ENCODE measurements at regions not wholly inside any gene's neighbourhood (a gene's known extent, or its start where the extent isn't known, plus 50 kb on each side); places are given as distances from the start of the nearest gene placed in this dataset.
"Not testable (repeated sequence)": the region's sequence is repeated elsewhere in the genome, so short reads cannot be mapped to it uniquely, and the experiment has no call there.

GRCh38 chr13:44750630-44751029, 174.5 kb upstream of the TSC22D1 start:
- no peak for DNase-seq (ENCODE audit: low read depth)

GRCh38 chr13:44749906-44750305, 173.8 kb upstream of the TSC22D1 start:
- no peak for DNase-seq (ENCODE audit: low read depth)

- DNase-seq (ENCODE audit: low read depth) = no peak
These were observed 172.3 kb upstream of the TSC22D1 start for GRCh38 chr13:44748439-44748838.

- DNase-seq (ENCODE audit: low read depth) = no peak
These were observed 171.0 kb upstream of the TSC22D1 start for GRCh38 chr13:44747179-44747578.

- no peak for DNase-seq (ENCODE audit: low read depth)
These were observed 170.6 kb upstream of the TSC22D1 start for GRCh38 chr13:44746690-44747089.

GRCh38 chr13:44744880-44745633, 168.9 kb upstream of the TSC22D1 start:
- no peak for DNase-seq (ENCODE audit: low read depth)

- no peak for DNase-seq (ENCODE audit: low read depth)
These were observed 163.4 kb upstream of the TSC22D1 start for GRCh38 chr13:44739539-44739938.

- no peak for DNase-seq (ENCODE audit: low read depth)
These were observed 163.0 kb upstream of the TSC22D1 start for GRCh38 chr13:44739120-44739519.

- DNase-seq (ENCODE audit: low read depth) = no peak
These were observed 162.3 kb upstream of the TSC22D1 start for GRCh38 chr13:44738463-44738862.

- DNase-seq (ENCODE audit: low read depth) = no peak
These were observed 159.7 kb upstream of the TSC22D1 start for GRCh38 chr13:44735806-44736205.

- peak; percentile 64 for DNase-seq (ENCODE audit: low read depth)
These were observed 158.1 kb upstream of the TSC22D1 start for GRCh38 chr13:44734201-44734707.

- DNase-seq (ENCODE audit: low read depth) = peak; percentile 35
These were observed 156.5 kb upstream of the TSC22D1 start for GRCh38 chr13:44732503-44733098.

GRCh38 chr13:44730851-44731250, 154.7 kb upstream of the TSC22D1 start:
- DNase-seq (ENCODE audit: low read depth) = no peak

GRCh38 chr13:44730099-44730498, 154.0 kb upstream of the TSC22D1 start:
- no peak for DNase-seq (ENCODE audit: low read depth)

- not testable (repeated sequence) for DNase-seq (ENCODE audit: low read depth)
These were observed 151.5 kb upstream of the TSC22D1 start for GRCh38 chr13:44727591-44727990.

- no peak for DNase-seq (ENCODE audit: low read depth)
These were observed 150.6 kb upstream of the TSC22D1 start for GRCh38 chr13:44726778-44727177.

- DNase-seq (ENCODE audit: low read depth) = no peak
These were observed 150.1 kb upstream of the TSC22D1 start for GRCh38 chr13:44726214-44726613.

- peak; percentile 78 for DNase-seq (ENCODE audit: low read depth)
These were observed 143.9 kb upstream of the TSC22D1 start for GRCh38 chr13:44719857-44720671.

- DNase-seq (ENCODE audit: low read depth) = no peak
These were observed 142.3 kb upstream of the TSC22D1 start for GRCh38 chr13:44718467-44718866.

GRCh38 chr13:44715287-44716230, 139.4 kb upstream of the TSC22D1 start:
- DNase-seq (ENCODE audit: low read depth) = no peak
